ENCODE measurements at regions not wholly inside any gene's neighbourhood (a gene's known extent, or its start where the extent isn't known, plus 50 kb on each side); places are given as distances from the start of the nearest gene placed in this dataset.
"Not testable (repeated sequence)": the region's sequence is repeated elsewhere in the genome, so short reads cannot be mapped to it uniquely, and the experiment has no call there.

- DNase-seq: no peak
- no peak overlapping the region for H3K4me3 ChIP-seq
- no peaks in the 10 kb centered on the region for H3K4me1 ChIP-seq
- no peak overlapping the region for H3K27ac ChIP-seq
- no peaks in the 10 kb centered on the region for H3K9me3 ChIP-seq
- no peaks in the 10 kb centered on the region for H3K36me3 ChIP-seq
- no peak for TF ChIP-seq CTCF (IDR thresholded peaks at IDR 0.05)
- no peak for TF ChIP-seq POLR2A (IDR thresholded peaks at IDR 0.05)
- H3K27me3 ChIP-seq: no peaks in the 10 kb centered on the region
- intact Hi-C loops (cut with DNase I; ENCODE audit: low total_unique reads): no loop called here
These were observed 454.4 kb downstream of the TDRD3 start for GRCh38 chr13:60851378-60851777.

- intact Hi-C loops (cut with DNase I; ENCODE audit: low total_unique reads): no loop called here
- no peak overlapping the region for H3K4me3 ChIP-seq
These were observed 453.5 kb downstream of the TDRD3 start for GRCh38 chr13:60850526-60850925.

GRCh38 chr13:60838581-60838980 is 441.6 kb downstream of the TDRD3 start:
- TF ChIP-seq POLR2A (IDR thresholded peaks at IDR 0.05) (no peak), CTCF (IDR thresholded peaks at IDR 0.05) (no peak)

More at GRCh38 chr13:60850526-60850925, 453.5 kb downstream of the TDRD3 start:
- H3K9me3 ChIP-seq: no peaks in the 10 kb centered on the region
- no peaks in the 10 kb centered on the region for H3K27me3 ChIP-seq
- H3K36me3 ChIP-seq: no peaks in the 10 kb centered on the region
- TF ChIP-seq POLR2A (IDR thresholded peaks at IDR 0.05): no peak
- TF ChIP-seq CTCF (IDR thresholded peaks at IDR 0.05): no peak
- no peak for DNase-seq
- H3K27ac ChIP-seq: no peak overlapping the region
- no peaks in the 10 kb centered on the region for H3K4me1 ChIP-seq

GRCh38 chr13:60837806-60838205 is 440.8 kb downstream of the TDRD3 start:
- H3K36me3 ChIP-seq: no peaks in the 10 kb centered on the region
- no peak for TF ChIP-seq POLR2A (IDR thresholded peaks at IDR 0.05)
- H3K4me1 ChIP-seq: no peaks in the 10 kb centered on the region
- H3K9me3 ChIP-seq: no peaks in the 10 kb centered on the region
- intact Hi-C loops (cut with DNase I; ENCODE audit: low total_unique reads): no loop called here
- DNase-seq: no peak
- peak overlapping the region in 1 of 2 donors; percentile 16 for H3K27ac ChIP-seq
- H3K27me3 ChIP-seq: no peaks in the 10 kb centered on the region
- no peak overlapping the region for H3K4me3 ChIP-seq

More at GRCh38 chr13:60838581-60838980, 441.6 kb downstream of the TDRD3 start:
- Histone ChIP-seq H3K4me1 (no peaks in the 10 kb centered on the region), H3K9me3 (no peaks in the 10 kb centered on the region), H3K27me3 (no peaks in the 10 kb centered on the region), H3K27ac (peak overlapping the region in 1 of 2 donors; percentile 16), H3K36me3 (no peaks in the 10 kb centered on the region), H3K4me3 (no peak overlapping the region)
- no peak for DNase-seq
- intact Hi-C loops (cut with DNase I; ENCODE audit: low total_unique reads): no loop called here

GRCh38 chr13:60836821-60837220 is 439.8 kb downstream of the TDRD3 start:
- intact Hi-C loops (cut with DNase I; ENCODE audit: low total_unique reads): no loop called here
- Histone ChIP-seq H3K36me3 (no peaks in the 10 kb centered on the region), H3K9me3 (no peaks in the 10 kb centered on the region), H3K4me3 (no peak overlapping the region), H3K27me3 (no peaks in the 10 kb centered on the region), H3K27ac (no peak overlapping the region), H3K4me1 (no peaks in the 10 kb centered on the region)
- DNase-seq: no peak
- TF ChIP-seq CTCF (IDR thresholded peaks at IDR 0.05): no peak
- TF ChIP-seq POLR2A (IDR thresholded peaks at IDR 0.05): no peak

GRCh38 chr13:60811581-60811980 is 414.6 kb downstream of the TDRD3 start:
- no peaks in the 10 kb centered on the region for H3K27me3 ChIP-seq
- H3K4me1 ChIP-seq: peaks cover 0 to 4% of the 10 kb centered on the region in 2 donors
- H3K36me3 ChIP-seq: no peaks in the 10 kb centered on the region
- no peaks in the 10 kb centered on the region for H3K9me3 ChIP-seq
- H3K4me3 ChIP-seq: no peak overlapping the region
- no peak overlapping the region for H3K27ac ChIP-seq
- no peak for TF ChIP-seq POLR2A (IDR thresholded peaks at IDR 0.05)
- TF ChIP-seq CTCF (IDR thresholded peaks at IDR 0.05): no peak
- intact Hi-C loops (cut with DNase I; ENCODE audit: low total_unique reads): no loop called here
- DNase-seq: no peak

GRCh38 chr13:60805640-60806039 is 408.6 kb downstream of the TDRD3 start:
- H3K4me3 ChIP-seq; H3K27me3 ChIP-seq; intact Hi-C loops (cut with DNase I; ENCODE audit: low total_unique reads); H3K4me1 ChIP-seq; H3K36me3 ChIP-seq; DNase-seq; H3K9me3 ChIP-seq; H3K27ac ChIP-seq: not testable (repeated sequence)
